Globus pallidus (tissue), 1 donor: ENCODE measurements at regions not wholly inside any gene's neighbourhood (a gene's known extent, or its start where the extent isn't known, plus 50 kb on each side); places are given as distances from the start of the nearest gene placed in this dataset.

ENCODE experiments used
- DNase-seq: peaks from one replicate; pipeline ENCODE4 v3.0.0-alpha.2; 2015; ENCODE audit warnings: low spot score

DNA sequence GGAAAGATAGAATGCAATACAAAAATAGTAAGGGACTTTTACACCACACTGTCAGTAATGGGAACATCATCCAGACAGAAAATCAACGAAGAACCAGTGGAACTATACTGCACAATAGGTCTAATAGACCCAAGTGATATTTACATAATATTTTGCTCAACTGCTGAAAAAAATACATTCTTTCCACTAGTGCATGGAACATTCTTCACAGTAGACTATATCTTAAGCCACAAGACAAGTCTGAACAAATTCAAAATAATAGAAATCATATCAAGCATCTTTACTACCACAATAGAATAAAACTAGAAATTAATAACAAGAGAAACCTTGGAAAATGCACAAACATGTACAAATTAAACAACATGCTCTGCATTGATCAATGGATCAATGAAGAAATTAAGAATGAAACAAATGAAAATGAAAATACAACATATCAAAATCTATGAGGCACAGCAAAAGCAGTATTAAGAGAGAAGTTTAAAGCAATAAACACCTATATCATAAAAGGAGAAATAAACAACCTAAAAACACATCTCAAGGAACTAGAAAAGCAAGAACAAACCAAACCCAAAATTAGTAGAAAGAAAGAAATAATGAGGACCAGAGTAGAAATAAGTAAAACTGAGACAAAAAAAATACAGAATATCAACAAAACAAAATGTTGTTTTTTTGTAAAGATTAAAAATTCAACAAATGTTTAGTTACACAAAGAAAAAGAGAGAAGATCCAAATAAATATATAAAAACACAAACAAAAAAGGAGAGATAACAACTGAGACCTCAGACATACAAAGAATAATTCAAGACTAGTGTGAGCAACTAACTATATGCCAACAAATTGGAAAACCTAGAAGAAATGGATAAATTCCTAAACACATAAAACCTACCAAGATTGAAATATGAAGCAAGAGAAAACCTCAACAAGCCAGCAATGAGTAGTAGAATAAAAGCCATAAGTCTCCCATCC, 51.5 kb upstream of the ANTXR2 start:
- no peak for DNase-seq
